ENCODE measurements at regions not wholly inside any gene's neighbourhood (a gene's known extent, or its start where the extent isn't known, plus 50 kb on each side); places are given as distances from the start of the nearest gene placed in this dataset.

DNA sequence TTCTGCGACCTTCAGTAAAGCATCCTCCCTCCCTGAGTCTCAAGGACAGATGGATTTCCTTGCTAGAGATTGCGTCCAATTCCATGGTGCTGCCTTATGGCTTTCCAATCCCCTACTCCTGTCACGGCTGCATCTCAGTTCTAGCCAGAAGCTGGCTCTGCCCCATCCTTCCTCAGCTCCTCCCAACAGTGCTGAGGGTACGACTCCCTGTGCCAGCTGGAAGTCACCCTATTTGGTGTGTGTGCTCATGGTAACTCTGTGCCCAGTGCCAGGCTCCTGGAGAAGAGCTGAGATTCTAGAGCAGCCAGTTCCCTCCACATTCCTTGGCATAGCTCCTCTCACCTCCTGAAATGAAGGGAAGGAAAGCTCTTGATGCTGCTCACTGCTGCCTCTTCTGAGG lies 185.0 kb upstream of the PODXL start:
- no peak for DNase-seq (ENCODE audit: low read depth in 1 of 2, low spot score in 1 of 2)

DNA sequence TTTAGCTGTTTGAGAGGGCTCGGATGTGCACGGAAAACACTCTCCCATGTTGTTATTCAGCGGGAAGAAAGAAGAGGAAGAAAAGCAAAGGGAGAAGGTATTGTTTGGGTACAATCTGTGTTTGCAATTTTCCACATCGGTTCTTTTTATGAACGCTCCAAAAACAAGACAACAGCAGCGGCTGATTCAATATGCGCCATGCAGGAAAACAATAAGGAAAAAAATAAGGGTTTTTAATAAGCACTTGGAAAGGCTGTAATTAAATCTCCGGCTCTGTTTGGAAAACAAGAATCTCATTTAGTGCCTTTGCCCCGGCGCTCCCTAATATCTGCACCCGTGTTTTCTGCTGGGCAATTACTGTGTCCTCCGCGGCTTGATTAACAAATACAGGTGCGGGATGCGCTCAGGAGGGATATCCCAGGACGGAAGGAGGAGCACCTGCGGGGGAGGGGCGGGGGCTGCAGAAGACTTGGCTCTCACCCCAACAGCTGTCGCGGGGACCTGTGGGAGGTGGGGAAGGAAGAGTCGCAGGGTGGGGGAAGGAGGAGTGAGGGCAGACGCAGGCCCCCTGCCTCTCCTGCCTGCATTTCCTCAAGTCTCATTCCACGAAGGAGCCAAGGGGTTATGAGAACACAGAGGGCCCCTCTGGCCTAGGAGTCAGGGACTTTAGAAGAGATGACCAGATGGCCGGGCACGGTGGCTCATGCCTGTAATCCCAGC lies 181.5 kb upstream of the PODXL start:
- no peak for DNase-seq (ENCODE audit: low read depth in 1 of 2, low spot score in 1 of 2)

DNA sequence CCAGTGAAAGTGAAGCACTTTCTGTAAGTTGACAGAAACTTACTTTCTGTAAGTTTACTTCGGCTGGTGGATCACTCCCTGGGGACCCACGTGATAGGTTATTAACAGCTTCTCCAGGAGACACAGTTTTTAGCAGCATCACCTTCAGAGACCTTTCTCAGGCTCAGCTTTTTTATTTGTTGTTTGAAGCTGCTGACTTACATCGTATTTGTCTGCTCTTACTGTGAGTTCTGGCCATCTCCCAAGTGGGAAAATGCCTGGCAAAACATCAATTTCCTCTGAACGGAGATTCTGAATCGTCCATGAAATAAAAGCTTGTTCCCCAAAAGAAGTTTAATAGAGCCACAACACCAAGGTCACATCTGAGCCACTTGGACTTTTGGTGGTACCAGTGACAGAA lies 178.7 kb upstream of the PODXL start:
- no peak for DNase-seq (ENCODE audit: low read depth in 1 of 2, low spot score in 1 of 2)

DNA sequence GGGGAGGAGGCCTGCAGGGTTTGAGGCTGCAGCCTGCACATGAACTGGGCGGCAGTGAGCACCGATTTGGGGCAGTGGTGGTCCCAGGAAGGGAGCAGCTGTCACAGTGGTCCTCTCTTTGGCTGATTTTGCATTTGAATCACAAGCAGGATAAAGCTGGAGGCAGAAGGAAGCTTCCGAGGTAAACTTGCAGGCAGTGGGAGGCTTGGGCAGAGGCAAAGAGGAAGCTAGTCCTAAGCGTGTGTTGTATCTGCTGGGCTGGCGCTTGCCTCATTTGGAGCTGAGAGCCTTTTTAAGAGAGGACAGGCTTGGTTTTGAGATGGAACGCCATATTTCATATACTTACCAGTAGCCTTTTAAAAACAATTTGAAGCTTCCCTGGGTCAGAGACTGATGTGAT lies 177.2 kb upstream of the PODXL start:
- no peak for DNase-seq (ENCODE audit: low read depth in 1 of 2, low spot score in 1 of 2)

DNA sequence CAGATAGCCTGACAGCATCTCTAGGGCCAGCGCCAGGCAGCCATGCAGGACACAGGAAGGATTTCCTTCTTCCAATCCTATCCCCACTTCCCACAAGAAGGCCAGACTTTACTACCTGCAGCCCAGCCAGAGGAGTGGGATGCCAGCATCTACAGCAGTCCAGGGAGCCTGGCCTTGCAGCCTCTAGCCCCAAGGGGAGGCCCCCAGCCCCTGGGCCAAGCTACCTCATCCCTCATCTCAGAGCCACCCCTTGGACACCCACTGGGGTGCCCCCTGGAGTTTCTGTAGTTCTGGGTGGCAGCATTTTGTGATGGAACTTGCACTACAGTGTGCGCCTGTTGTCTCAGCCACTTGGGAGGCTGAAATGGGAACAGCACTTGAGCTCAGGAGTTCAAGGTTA lies 170.8 kb upstream of the PODXL start:
- DNase-seq (ENCODE audit: low read depth in 1 of 2, low spot score in 1 of 2) = no peak

DNA sequence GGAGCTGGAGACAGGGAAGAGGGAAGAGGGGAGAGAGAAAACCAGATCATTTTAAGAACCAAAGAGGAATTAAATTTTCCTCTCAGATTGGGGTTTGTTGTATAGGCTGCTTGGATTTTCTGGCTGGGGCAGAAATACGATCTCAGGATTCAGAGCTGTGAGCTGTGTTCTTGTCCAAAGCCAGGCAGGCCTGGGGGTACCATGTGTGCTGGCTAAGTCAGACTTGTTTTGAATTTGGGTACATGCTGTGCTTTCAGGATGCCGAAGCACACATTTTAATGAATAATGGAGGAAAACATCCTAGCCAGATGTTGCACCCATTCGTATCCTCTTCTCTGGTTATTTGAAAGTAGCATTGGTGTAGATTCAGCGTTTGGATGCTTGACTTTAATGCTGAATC lies 170.3 kb upstream of the PODXL start:
- DNase-seq (ENCODE audit: low read depth in 1 of 2, low spot score in 1 of 2) = no peak

DNA sequence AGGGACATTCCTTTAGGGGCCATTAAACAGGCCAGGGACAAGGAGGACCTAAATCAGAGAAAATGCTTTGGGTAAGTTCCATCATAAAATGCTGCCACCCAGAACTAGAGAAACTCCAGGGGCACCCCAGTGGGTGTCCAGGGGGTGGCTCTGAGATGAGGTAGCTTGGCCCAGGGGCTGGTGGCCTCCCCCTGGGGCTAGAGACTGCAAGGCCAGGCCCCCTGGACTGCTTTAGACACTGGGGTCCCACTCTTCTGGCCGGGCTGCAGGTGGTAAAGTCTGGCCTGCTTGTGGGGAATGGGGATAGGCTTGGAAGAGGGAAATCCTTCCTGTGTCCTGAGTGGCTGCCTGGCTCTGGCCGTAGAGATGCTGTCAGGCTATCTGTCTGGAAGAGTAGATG lies 169.6 kb upstream of the PODXL start:
- no peak for DNase-seq (ENCODE audit: low read depth in 1 of 2, low spot score in 1 of 2)

DNA sequence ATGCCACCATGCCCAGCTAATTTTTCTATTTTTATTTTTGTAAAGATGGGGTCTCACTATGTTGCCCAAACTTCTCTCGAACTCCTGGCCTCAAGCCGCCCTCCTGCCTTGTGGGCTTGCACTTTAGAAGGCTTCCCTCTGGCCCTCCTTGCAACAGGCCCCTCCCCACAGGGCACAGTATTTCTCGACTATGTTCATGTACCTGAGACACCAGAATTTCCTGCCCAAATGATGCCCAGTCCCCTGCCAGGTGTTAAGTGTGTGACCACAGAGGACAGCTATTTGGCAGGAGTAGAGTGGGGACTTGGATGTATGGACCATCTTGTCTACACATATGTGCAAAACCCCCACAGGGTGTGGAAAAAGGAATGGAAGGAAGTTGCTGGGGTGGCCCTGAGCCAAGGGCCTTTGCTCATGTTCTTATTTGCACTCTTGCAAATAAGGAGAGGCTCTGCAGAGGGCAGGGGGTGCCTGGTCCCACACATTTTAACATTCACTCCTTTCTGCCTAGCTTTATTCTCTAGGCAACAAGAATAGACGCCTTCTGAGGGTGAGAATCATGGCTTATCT lies 168.4 kb upstream of the PODXL start:
- no peak for DNase-seq (ENCODE audit: low read depth in 1 of 2, low spot score in 1 of 2)

DNA sequence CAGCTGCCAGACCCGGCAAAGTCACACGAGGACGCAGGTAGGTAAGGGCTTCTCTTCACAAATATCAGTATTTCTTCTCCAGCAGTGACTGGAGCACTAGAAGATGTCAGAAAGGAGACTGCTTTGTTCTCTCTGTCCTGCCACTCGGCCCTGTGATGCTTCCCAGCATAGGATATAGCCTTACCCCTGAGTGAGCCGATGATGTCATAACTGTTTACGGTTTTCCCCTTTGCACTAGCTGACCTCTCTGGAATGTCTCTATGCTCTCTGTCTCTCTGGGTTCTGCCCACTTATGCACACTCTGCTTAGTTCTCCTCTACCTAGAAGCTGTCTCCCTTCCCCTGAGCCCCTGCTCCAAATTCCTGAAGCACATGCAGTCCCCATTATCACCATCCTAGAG lies 167.5 kb upstream of the PODXL start:
- no peak for DNase-seq (ENCODE audit: low read depth in 1 of 2, low spot score in 1 of 2)

DNA sequence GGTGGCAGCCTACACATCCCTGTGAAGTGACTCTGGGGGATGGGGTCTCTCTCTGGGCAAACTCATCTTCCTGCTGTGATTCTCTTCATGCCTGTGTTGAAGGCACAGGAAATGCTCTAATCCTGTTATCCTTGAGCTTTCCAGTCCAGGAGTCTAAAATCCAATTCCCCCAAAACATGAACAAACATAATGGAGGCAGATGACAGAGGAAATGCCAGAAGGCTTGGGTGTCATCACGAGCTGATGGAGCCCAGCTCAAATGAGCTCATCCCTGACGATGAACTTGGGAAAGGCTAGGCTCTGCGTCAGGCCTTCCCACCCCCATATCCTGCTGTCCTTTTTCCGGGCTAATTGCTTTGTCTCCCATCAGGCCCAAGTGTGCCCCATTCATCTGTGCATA lies 165.9 kb upstream of the PODXL start:
- DNase-seq (ENCODE audit: low read depth in 1 of 2, low spot score in 1 of 2) = no peak

DNA sequence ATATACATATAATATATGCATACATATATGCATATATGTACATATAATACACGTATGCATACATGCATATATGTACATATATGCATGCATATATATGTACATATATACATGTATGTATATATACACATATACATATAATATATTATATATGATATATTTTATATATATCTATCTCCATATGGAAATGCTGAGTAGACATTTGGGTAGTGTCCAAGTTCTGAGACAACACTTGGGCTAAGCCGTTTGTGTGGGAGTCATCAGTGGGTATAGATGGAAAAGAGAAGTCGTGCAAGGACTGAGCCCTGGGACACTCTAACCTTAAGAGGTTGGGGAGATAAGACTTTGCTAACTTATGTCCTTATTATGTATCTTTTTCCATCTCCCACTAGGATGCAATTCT lies 165.2 kb upstream of the PODXL start:
- no peak for DNase-seq (ENCODE audit: low read depth in 1 of 2, low spot score in 1 of 2)

DNA sequence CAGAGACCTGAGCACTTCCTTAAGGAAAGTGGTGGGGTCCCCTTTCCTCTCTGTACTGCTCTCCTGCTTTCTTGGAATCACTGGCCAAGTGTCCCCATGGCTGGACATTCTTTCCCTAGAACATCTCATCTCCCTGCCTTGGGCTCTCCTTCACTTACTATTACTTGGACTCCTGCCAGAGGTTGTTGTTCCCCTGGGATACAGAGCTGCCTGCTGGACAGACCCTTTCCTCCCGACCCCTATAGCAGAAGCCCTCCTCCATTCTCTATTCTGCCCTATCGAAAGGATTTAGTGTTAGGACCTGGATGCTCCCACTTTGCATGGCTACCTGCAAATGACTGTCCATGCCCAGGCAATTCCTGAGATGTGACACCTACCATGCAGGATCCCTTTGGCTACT lies 164.3 kb upstream of the PODXL start:
- DNase-seq (ENCODE audit: low read depth in 1 of 2, low spot score in 1 of 2) = no peak

DNA sequence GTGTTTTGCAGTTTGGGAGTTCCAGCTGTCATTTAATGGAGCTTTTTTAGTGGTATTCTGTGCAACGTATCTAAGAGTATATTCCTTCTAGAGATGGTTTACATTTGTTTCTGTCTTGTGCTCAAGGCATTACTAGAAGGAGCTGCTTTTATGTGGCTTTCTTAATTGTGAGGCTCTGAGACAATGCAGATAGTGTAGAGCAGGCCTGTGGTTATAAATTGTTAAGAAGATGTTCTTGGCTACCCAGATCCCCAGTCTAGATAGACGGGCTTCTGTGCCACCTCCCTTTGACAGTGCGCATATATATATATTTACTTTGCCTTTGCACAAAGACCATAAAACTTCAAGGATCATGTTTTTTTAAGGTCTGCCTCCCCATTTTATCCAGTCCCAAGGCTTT lies 160.8 kb upstream of the PODXL start:
- no peak for DNase-seq (ENCODE audit: low read depth in 1 of 2, low spot score in 1 of 2)

DNA sequence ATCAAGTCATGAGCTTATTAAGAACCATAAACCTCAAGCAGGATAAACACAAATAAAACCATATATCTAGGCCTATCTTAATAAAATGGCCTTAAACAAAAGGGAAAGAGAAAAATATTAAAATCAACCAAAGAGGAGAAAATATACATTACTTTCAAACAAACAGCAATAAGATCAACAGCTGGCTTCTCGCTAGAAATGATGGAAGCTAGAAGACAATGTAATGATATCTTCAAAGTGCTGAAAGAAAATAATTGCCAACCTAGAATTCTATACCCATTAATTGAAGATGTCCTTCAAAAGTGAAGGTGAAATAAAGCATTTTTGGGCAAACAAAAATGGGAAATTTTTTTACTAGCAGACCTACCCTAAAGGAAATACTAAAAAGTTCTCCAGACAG lies 142.9 kb upstream of the PODXL start:
- no peak for DNase-seq (ENCODE audit: low read depth in 1 of 2, low spot score in 1 of 2)

DNA sequence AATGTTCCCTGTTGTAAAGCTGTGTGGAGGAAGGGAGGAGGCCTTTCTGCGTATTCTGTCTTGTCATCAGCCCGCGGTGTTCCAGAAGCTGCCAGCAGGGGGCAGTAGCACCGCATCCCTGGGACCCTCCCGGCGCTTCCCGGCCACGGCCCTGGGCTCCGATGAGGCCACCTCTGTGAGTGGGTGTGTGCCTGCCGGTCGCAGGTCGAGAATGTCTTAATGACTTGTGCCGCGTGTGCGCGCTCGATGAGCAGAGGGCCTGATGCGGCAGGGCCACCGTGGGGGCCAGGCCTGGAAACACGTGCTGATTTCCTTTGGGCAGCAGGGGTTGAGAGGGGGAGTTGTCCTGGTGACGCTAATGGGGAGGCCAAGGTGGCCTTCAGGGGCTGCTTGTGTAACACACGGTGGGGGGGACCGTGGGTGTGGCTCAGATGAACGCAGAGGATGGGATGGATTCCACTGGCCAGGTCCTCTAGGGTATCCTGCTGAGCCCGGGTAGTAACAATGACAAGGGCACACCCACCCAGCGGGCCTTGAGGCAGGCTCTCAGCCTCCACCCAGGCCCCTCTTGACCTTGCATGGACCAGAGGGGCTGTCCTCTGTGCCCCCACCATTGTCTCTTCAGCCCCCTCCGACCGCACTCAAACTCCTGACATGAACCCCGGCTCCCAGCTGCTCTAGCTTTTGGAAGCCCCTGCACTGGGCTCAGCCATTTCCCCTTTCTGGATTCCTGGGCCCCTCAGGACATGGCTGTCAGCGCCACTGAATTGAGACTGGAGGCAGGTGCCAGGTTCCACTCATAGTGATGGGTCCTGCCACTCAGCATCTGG lies 135.9 kb upstream of the PODXL start:
- DNase-seq (ENCODE audit: low read depth in 1 of 2, low spot score in 1 of 2) = no peak

DNA sequence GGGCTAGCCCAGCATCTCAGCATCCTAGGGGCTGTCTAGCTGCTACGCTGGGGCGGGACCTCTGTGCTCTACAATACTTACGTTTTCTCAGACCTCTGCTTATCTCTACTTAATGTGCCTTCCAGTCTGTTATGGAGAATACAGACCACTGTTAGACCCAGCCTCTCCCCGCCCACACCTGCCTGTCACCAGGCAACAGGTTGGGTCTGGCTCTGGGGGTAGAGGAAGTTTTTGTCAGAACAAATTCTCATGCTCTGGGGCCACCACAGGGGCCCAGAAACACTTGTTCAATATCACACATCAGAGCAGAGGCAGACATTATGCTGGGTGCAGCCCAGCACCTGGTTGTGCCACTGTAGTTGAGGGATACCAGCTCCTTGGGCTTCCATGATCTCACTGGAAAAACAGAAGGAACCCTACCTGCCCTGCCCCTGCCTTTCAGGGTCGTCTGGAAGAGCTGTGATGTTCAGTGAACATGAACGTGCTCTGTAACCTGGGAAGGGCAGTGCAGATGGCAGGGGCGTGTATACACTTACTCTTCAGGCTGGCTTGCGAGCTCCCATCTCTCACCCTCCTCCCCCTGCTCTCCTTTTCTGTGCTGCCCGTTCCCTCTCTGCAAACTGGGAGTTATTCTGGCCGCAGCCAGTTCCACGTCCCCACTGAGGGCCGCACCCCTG lies 135.2 kb upstream of the PODXL start:
- DNase-seq (ENCODE audit: low read depth in 1 of 2, low spot score in 1 of 2) = no peak

DNA sequence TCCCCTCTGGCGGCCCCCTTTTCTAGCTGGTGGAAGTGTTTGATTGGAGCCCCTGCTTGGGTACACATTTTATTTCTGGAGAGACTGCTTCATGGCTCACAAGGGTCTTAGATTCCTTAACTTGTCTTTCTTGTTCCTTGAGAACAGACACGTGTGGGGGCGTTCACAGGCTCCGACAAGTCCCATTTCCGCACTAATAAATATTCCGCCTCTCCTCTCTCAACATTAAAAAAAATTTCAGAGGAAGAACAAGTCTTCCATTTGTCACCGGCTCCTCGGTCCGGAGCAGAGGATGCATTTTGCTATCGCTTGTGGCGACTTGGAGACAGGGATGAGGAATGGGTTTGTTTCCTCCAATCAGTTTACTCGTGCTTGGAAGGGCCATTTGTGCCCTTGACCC lies 134.0 kb upstream of the PODXL start:
- DNase-seq (ENCODE audit: low read depth in 1 of 2, low spot score in 1 of 2) = no peak

DNA sequence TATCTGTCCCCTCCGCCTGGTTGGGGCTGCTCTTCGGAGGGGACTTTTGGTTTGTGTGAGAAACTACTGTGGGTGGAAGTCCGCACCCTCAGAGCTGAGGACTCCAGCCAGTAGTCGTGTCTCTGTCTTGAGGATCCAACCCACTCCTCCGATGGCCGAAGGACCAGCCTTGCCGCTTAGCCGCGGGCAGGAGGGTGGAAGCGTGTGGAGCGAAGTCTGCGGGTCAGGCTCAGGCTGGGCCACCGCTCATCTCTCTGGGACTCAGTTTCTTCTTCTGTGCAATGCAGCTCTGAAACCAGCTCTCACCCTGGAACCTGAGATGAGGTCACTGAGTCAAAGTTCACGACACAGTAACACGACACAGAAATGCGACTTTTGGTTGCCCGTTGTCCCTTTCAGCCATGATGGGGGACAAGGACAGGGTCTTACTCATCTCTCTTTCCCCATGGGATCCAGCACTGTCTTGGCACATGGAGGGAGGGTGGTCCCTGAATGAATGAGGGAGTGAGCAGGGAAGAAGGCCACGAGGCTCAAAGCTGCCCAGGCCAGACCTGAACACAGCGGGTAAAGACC lies 133.3 kb upstream of the PODXL start:
- no peak for DNase-seq (ENCODE audit: low read depth in 1 of 2, low spot score in 1 of 2)

DNA sequence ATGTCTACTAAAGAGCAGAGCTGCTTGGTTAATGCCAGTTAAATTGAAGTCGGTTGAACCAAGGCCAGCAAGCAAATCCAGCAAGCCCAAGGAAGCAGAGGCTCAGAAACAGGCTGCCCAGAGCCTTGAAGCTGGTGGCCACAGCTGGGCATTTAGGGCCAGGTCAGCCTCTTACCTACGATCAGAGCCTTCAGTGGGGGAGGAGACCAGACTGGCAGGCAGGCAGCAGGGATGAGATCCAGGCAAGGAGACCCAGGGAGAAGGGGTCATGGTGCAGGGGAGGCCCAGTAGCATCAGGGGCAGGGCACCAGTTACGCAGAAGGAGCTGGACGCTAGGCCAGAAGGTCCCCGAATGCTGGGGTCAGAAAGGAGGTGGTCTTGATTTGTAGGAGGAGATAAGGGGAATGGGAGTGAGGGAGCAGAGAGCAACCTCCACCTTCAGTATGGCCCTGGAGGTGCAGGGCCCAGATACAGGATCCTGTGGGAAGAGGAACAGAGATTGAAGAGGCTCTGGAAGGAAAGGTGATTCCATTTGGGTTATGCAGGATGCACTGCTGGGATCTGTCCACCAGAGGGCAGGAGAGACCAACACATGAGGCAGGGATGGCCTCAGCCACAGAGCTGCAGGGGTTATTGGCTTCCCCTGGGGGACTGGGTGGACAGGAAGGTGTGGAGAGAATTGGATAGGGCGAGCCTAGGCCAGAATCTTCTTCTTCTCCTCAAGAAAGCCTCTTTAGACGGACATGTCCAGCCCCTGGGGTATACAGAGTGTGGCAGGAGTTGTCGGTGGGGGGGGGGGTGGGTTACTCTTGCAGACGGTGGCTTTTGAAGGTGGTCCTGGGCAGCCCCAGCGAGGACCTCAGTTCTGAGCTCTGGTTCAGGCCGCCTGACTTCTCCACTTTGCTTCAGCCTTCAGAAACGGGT lies 132.6 kb upstream of the PODXL start:
- DNase-seq (ENCODE audit: low read depth in 1 of 2, low spot score in 1 of 2) = peak in 1 of 2 donors; percentile 40

DNA sequence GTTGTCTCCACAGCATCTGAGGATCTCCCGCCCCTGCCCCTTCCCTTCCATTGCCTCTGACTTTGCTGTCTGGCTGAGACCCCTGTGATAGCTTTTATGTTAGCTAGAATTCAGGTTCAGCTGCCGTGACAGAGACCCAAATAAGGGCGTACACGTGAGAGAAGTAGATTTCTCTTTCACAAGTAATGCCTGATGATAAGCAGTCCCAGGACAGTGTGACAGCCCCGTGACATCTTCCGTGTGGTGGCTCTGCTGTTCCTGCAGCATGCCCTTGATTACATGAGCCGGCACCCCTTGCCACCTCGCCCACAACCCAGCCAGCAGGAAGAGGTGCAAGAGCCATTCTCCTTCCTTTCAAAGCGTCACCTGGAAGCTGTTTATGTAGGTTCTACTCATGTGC lies 130.9 kb upstream of the PODXL start:
- no peak for DNase-seq (ENCODE audit: low read depth in 1 of 2, low spot score in 1 of 2)

DNA sequence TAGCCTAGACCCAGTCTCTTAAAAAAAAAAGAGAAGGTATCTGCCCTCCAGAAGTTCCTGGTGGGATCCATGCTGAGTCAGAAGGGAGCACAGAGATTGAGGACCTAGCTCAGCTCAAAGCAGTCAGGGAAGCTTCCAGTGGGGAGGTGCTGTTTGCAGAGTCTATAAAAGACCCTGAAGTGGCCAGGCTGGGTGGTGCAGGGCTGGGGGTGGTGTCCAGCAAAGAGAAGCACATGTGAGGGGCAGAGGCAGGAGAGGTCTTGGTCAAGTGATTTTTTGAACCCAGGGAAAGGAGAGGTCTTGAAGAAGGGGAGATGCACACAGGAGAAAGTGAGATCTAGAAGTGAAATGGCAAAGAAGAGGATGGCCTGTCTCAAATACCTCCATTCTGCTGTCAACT lies 130.4 kb upstream of the PODXL start:
- no peak for DNase-seq (ENCODE audit: low read depth in 1 of 2, low spot score in 1 of 2)
